ENCODE measurements at regions not wholly inside any gene's neighbourhood (a gene's known extent, or its start where the extent isn't known, plus 50 kb on each side); places are given as distances from the start of the nearest gene placed in this dataset.

DNA sequence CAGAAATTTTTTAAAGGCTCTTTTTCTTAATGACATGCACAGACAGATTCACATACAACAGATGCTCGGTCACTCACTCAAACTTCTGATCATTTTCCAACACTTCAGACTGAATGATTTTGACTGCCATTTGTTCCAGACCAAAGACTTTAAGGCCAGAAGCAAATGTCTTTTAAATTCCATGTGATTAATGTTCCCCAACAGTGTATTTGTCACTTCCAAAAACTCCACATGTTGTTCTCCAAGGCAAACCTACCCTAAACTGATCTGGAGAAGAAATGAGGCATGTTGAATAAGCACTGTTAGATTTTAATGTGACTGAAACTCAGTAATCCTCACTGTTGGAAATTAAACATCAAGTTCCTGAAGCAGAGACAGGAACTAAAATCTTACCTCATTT, 366.7 kb downstream of the GABRG2 start:
- in situ Hi-C loops (cut with MboI; ENCODE audit: low sequenced_read_pairs, unreplicated experiment), result no loop called here
- no peak for DNase-seq (ENCODE audit: low spot score)
- TF ChIP-seq CTCF (IDR thresholded peaks at IDR 0.05; ENCODE audit: borderline replicate concordance, control extremely low read depth, extremely low read depth, insufficient read depth, missing control alignments), result no peak

DNA sequence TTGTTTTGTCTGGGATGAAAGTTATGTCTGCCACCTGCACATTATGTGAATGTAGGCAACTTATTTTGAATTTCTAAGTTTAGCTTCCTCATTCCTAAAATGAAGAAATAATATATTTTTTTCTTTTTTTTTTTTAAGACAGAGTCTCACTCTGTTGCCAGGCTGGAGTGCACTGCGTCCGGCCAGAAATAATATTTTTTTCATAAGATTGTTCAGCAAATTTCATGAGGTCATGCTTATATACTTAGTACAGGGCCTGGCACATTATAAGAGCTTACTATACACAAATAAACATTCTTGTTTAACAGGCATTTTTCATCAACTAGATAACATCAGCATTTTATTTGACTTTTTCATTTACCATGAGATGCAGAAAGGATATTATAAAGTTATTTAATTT, 368.5 kb downstream of the GABRG2 start:
- in situ Hi-C loops (cut with MboI; ENCODE audit: low sequenced_read_pairs, unreplicated experiment), result no loop called here
- no peak for TF ChIP-seq CTCF (IDR thresholded peaks at IDR 0.05; ENCODE audit: borderline replicate concordance, control extremely low read depth, extremely low read depth, insufficient read depth, missing control alignments)
- no peak for DNase-seq (ENCODE audit: low spot score)

DNA sequence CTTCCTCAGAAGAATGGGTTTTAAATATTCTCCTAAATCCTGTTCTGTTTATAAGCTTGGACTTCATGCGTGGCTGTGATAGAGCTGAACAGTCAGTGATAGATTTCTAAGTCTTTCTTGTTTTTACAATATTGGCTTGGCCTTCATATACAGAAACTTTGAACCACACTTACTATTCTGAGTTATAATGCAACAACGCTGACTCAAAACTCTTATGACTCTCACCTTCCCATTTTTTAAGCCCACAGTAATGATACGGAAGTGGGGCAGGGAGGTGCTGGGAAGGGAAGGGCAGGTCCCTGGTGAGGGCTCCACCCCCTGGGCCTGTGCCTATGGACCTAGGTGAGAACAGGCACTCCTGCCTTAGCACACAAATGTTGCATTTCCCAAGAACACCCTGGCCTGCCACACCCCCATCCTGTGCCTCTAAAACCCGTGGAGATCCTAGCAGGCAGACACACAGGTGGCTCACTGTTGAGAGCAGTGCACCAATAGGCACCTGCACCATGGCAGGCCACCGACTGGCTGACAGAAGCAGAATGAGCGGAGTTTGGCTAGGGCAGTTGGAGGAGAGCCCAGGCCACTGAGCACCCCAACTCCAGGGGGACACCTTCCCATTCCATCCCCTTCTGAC, 376.7 kb downstream of the GABRG2 start:
- no peak for TF ChIP-seq CTCF (IDR thresholded peaks at IDR 0.05; ENCODE audit: borderline replicate concordance, control extremely low read depth, extremely low read depth, insufficient read depth, missing control alignments)
- in situ Hi-C loops (cut with MboI; ENCODE audit: low sequenced_read_pairs, unreplicated experiment), result no loop called here

GRCh38 chr5:162456086-162456485, 388.5 kb downstream of the GABRG2 start:
- in situ Hi-C loops (cut with MboI; ENCODE audit: low sequenced_read_pairs, unreplicated experiment), result no loop called here
- TF ChIP-seq CTCF (IDR thresholded peaks at IDR 0.05; ENCODE audit: borderline replicate concordance, control extremely low read depth, extremely low read depth, insufficient read depth, missing control alignments), result no peak
- DNase-seq (ENCODE audit: low spot score), result no peak

More for the DNA sequence above, 376.7 kb downstream of the GABRG2 start:
- DNase-seq (ENCODE audit: low spot score), result no peak

- DNase-seq (ENCODE audit: low spot score), result no peak
- in situ Hi-C loops (cut with MboI; ENCODE audit: low sequenced_read_pairs, unreplicated experiment), result no loop called here
- no peak for TF ChIP-seq CTCF (IDR thresholded peaks at IDR 0.05; ENCODE audit: borderline replicate concordance, control extremely low read depth, extremely low read depth, insufficient read depth, missing control alignments)
Measured at GRCh38 chr5:162466011-162466410, 398.4 kb downstream of the GABRG2 start.

DNA sequence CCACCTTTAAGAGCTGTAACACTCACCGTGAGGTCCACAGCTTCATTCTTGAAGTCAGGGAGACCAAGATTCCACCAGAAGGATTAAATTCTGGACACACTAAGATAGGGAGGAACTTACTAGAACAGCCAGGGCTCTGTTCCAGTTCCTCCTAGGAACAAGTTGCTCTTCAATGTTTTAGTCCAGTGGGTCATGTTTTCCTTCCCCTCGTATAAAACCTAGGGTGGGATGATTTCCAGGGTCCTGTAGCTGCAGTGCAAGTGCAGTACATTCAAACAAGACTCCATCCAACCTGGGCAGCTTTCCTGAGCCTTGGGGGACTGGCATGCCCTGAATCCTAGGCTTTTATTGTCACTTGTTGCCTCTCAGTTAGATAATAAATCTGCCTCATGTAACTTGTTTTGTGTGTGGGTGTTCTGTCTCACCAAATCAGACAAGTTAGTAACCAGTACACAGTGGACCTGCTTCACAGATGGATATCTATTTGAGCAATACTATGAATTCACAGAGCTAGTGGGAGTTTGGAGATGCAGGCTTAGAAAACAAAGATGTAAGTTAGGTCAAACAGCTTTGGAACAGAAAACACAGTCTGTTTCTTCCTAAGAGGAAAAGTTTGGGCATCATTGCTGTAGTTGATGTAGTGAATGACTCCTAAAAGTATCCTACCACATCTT, 405.6 kb downstream of the GABRG2 start:
- TF ChIP-seq CTCF (IDR thresholded peaks at IDR 0.05; ENCODE audit: borderline replicate concordance, control extremely low read depth, extremely low read depth, insufficient read depth, missing control alignments), result no peak
- DNase-seq (ENCODE audit: low spot score), result no peak
- in situ Hi-C loops (cut with MboI; ENCODE audit: low sequenced_read_pairs, unreplicated experiment), result no loop called here
